ENCODE measurements at regions not wholly inside any gene's neighbourhood (a gene's known extent, or its start where the extent isn't known, plus 50 kb on each side); places are given as distances from the start of the nearest gene placed in this dataset.

- no peak for TF ChIP-seq ARNTL (CRISPR knock-in tag; IDR thresholded peaks at IDR 0.05; ENCODE audit: borderline replicate concordance, low read depth)
- no peak for ATAC-seq
These were observed 1040.0 kb downstream of the STPG2 start for GRCh38 chr4:97103252-97103651.

DNA sequence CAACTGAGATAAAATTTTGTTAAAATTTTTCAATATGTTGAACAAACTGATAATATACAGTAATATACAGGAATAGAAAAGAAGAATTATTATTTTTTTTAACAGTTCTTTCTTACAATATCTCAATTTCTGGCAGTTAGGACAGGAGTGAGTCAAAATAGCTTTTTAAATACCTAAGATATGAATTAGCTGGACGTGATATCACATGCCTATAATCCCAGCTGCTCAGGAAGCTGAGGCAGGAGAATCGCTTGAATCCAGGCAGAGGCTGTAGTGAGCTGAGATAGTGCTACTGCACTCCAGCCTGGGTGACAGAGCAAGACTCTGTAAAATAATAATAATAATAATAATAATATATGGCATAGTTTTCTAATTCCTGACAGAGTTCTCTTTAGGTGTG, 1039.3 kb downstream of the STPG2 start:
- no peak for ATAC-seq
- no peak for TF ChIP-seq ZFP30 (CRISPR knock-in tag; IDR thresholded peaks at IDR 0.05)
- TF ChIP-seq CREB5 (CRISPR knock-in tag; IDR thresholded peaks at IDR 0.05; ENCODE audit: low read depth), result no peak
- TF ChIP-seq PATZ1 (CRISPR knock-in tag; IDR thresholded peaks at IDR 0.05; ENCODE audit: borderline replicate concordance), result no peak
- TF ChIP-seq, protein P1, sequence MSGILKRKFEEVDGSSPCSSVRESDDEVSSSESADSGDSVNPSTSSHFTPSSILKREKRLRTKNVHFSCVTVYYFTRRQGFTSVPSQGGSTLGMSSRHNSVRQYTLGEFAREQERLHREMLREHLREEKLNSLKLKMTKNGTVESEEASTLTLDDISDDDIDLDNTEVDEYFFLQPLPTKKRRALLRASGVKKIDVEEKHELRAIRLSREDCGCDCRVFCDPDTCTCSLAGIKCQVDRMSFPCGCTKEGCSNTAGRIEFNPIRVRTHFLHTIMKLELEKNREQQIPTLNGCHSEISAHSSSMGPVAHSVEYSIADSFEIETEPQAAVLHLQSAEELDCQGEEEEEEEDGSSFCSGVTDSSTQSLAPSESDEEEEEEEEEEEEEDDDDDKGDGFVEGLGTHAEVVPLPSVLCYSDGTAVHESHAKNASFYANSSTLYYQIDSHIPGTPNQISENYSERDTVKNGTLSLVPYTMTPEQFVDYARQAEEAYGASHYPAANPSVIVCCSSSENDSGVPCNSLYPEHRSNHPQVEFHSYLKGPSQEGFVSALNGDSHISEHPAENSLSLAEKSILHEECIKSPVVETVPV (CRISPR knock-in tag; IDR thresholded peaks at IDR 0.05), result no peak
- no peak for TF ChIP-seq ZFP3 (CRISPR knock-in tag; IDR thresholded peaks at IDR 0.05)
- TF ChIP-seq TOX (CRISPR knock-in tag; IDR thresholded peaks at IDR 0.05; ENCODE audit: borderline replicate concordance), result no peak
- no peak for TF ChIP-seq PPARA (CRISPR knock-in tag; IDR thresholded peaks at IDR 0.05; ENCODE audit: borderline replicate concordance)
- no peak for TF ChIP-seq ZNF8 (CRISPR knock-in tag; IDR thresholded peaks at IDR 0.05)
- TF ChIP-seq CSDC2 (CRISPR knock-in tag; IDR thresholded peaks at IDR 0.05), result no peak
- TF ChIP-seq ZNF70 (CRISPR knock-in tag; IDR thresholded peaks at IDR 0.05), result no peak
- no peak for TF ChIP-seq OSR1 (CRISPR knock-in tag; IDR thresholded peaks at IDR 0.05)
- no peak for TF ChIP-seq ESRRG (CRISPR knock-in tag; IDR thresholded peaks at IDR 0.05)
- no peak for TF ChIP-seq ISL1 (CRISPR knock-in tag; IDR thresholded peaks at IDR 0.05)
- no peak for TF ChIP-seq SNAI2 (CRISPR knock-in tag; IDR thresholded peaks at IDR 0.05)
- no peak for TF ChIP-seq POU6F1 (CRISPR knock-in tag; IDR thresholded peaks at IDR 0.05; ENCODE audit: borderline replicate concordance, low read depth)
- no peak for TF ChIP-seq BACH2 (CRISPR knock-in tag; IDR thresholded peaks at IDR 0.05; ENCODE audit: borderline replicate concordance)
- no peak for TF ChIP-seq ZC3H10 (CRISPR knock-in tag; IDR thresholded peaks at IDR 0.05)

DNA sequence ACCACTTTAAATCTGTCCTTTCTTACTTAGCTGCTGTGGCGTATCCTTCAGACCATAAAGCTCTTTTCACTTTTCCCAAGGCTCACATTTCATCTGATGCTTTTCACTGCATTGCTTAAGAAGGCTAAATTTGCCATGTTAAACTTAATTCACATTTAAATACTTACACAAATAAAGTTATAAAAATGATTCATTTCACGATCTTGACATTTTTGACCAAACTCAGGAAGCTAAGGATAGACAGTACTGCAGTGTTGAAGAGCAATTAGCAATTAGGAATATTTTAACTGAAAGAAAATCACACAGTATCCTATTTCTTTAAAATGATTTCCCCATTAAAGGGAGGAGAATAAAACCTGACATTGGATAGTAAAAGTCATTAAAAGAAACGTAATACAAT, 1038.6 kb downstream of the STPG2 start:
- TF ChIP-seq CREB5 (CRISPR knock-in tag; IDR thresholded peaks at IDR 0.05; ENCODE audit: low read depth), result no peak
- no peak for TF ChIP-seq ISL1 (CRISPR knock-in tag; IDR thresholded peaks at IDR 0.05)
- no peak for TF ChIP-seq TSHZ2 (CRISPR knock-in tag; IDR thresholded peaks at IDR 0.05)
- no peak for TF ChIP-seq ZFP30 (CRISPR knock-in tag; IDR thresholded peaks at IDR 0.05)
- no peak for TF ChIP-seq ESRRG (CRISPR knock-in tag; IDR thresholded peaks at IDR 0.05)
- TF ChIP-seq OSR1 (CRISPR knock-in tag; IDR thresholded peaks at IDR 0.05), result no peak
- no peak for TF ChIP-seq ZNF565 (CRISPR knock-in tag; conservative IDR thresholded peaks at IDR 0.05; ENCODE audit: low read depth)
- TF ChIP-seq SNAI2 (CRISPR knock-in tag; IDR thresholded peaks at IDR 0.05), result no peak
- ATAC-seq, result no peak
